Activated CD4-positive, alpha-beta T cell treated with anti-CD3 and anti-CD28 coated beads for 36 hours (primary cell): ENCODE measurements at regions not wholly inside any gene's neighbourhood (a gene's known extent, or its start where the extent isn't known, plus 50 kb on each side); places are given as distances from the start of the nearest gene placed in this dataset.

Experiments
- ATAC-seq: fragments of 200-7000 bp; cut with Tn5 transposase; one replicate; pipeline ENCODE4 v1.10.0; 2021; ENCODE audit warnings: mild to moderate bottlenecking, moderate library complexity
- CTCF ChIA-PET: fragments of 350-600 bp; sonication (Branson Sonifier 250); formaldehyde crosslinking; loops from one replicate; lab custom pipeline; 2021; ENCODE audit warnings: antibody characterized with exemption; lab: Charles Lee
- POLR2A ChIA-PET: fragments of 350-600 bp; sonication (Branson Sonifier 250); formaldehyde crosslinking; loops from one replicate; lab custom pipeline; 2021; ENCODE audit warnings: antibody characterized with exemption, inconsistent platforms; lab: Charles Lee
- DNase-seq: peaks from one replicate; pipeline ENCODE4 v3.0.0-alpha.2; 2020
- H3K27ac Mint-ChIP-seq: one replicate; pipeline ENCODE4 v1.8.0; 2021; ENCODE audit warnings: mixed read lengths
- H3K27me3 Mint-ChIP-seq: one replicate; pipeline ENCODE4 v1.8.0; 2021; ENCODE audit warnings: mixed read lengths
- H3K36me3 Mint-ChIP-seq: one replicate; pipeline ENCODE4 v1.8.0; 2021; ENCODE audit warnings: low read depth, mixed read lengths
- H3K4me1 Mint-ChIP-seq: one replicate; pipeline ENCODE4 v1.8.0; 2021; ENCODE audit warnings: mixed read lengths
- H3K4me3 Mint-ChIP-seq: one replicate; pipeline ENCODE4 v1.8.0; 2021; ENCODE audit warnings: mild to moderate bottlenecking, moderate library complexity, mixed read lengths
- H3K9me3 Mint-ChIP-seq: one replicate; pipeline ENCODE4 v1.8.0; 2021; ENCODE audit warnings: low read depth, mixed read lengths
- intact Hi-C, 2 experiments: fragments of 100-400 bp; cut with DNase I in 1 of 2; cut with micrococcal nuclease in 1 of 2; formaldehyde crosslinking; loops; one replicate each; pipeline versions ENCODE4 v1.14.2 to v1.15.1; 2022 to 2024; cut with DNase I, micrococcal nuclease

- no peaks in the 10 kb centered on the region for H3K9me3 Mint-ChIP-seq
- CTCF ChIA-PET: interaction anchor here (0.6 kb wide), 1 partner anchor 348 kb away, joined by 3 read pairs; no protein-coding TSS in a partner anchor
Measured at GRCh38 chr15:66955871-66956585, 109.4 kb upstream of the SMAD3 start.

DNA sequence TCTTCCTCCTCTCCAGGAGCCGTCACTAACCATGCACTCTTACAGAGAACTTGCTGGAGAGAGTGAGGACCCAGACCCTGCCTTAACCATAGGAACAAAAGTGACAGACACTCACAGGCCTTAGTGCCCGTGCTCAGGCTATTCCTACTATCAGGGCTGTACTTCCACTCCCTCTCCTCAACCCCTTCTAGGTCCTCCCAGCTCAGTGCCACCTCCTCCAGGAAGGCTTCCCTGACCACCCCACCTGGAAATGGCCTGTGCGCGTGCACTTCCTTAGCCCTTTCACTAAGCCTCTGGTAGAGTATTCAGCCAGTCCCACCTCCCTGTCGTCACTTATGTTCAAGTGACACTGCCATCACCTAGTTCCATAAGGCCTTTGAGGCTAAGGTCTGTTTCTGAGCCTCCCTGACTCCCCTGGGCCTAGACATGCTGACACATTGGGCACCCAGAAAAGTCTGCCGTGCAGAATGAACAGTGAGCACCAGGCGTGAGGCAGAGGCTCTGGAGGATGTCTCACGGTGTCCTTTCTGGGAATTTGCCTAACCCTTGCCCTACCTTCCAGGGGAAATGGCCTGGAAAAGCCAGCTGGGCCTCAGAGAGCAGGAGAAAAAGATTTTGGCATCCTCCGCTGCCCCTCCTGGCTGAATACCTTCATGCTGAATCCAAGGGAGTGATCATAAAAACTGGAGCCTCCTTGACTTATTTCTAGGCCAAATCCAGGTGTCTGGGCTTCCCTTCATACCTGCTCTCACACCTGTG, 108.6 kb upstream of the SMAD3 start:
- Mint-ChIP-seq H3K4me1 (peaks cover 2% of the 10 kb centered on the region), H3K27ac (no peak overlapping the region), H3K27me3 (peaks cover 2% of the 10 kb centered on the region), H3K9me3 (no peaks in the 10 kb centered on the region), H3K36me3 (no peaks in the 10 kb centered on the region), H3K4me3 (no peak overlapping the region)
- ATAC-seq: no peak
- DNase-seq: no peak
- intact Hi-C loops: no loop called here
- CTCF ChIA-PET: interaction anchor here (1.2 kb wide), 1 partner anchor 10 kb away, joined by 5 read pairs; no protein-coding TSS in a partner anchor
- POLR2A ChIA-PET: no interaction called here

More at GRCh38 chr15:66955871-66956585, 109.4 kb upstream of the SMAD3 start:
- Mint-ChIP-seq H3K27me3 (peaks cover 2% of the 10 kb centered on the region), H3K27ac (no peak overlapping the region), H3K4me1 (peaks cover 2% of the 10 kb centered on the region), H3K4me3 (no peak overlapping the region), H3K36me3 (no peaks in the 10 kb centered on the region)
- POLR2A ChIA-PET: no interaction called here
- no peak for ATAC-seq
- no peak for DNase-seq
- intact Hi-C loops: no loop called here

- Mint-ChIP-seq H3K4me3 (no peak overlapping the region), H3K27me3 (peaks cover 2% of the 10 kb centered on the region), H3K36me3 (no peaks in the 10 kb centered on the region), H3K27ac (no peak overlapping the region), H3K4me1 (peaks cover 2% of the 10 kb centered on the region), H3K9me3 (no peaks in the 10 kb centered on the region)
- CTCF ChIA-PET: interaction anchor here (1.2 kb wide), 1 partner anchor 11 kb away, joined by 5 read pairs; no protein-coding TSS in a partner anchor
- no peak for ATAC-seq
- POLR2A ChIA-PET: no interaction called here
- DNase-seq: no peak
- intact Hi-C loops: no loop called here
Measured at GRCh38 chr15:66957431-66957720, 108.0 kb upstream of the SMAD3 start.

DNA sequence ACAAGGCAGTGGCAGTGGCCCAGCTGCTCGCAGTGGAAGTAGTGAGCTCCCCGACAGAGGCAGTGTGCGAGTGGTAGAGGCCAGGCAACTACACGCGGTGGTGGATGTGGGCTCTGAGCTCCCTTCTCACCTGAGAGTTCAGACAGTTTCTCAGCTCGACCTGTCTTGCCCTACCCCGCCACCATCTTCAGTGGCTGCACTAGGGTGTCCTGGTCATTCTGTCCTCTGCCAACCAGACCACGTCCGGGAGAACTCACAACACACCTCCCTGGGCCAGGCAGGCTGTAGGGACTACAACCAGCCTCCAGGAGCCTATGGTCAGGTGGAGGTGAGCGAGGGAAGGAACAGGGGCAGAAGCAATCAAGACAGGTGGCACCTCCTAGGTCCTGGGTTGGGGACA, 106.3 kb upstream of the SMAD3 start:
- ATAC-seq (no peak), DNase-seq (no peak)
- H3K27ac Mint-ChIP-seq: no peak overlapping the region
- intact Hi-C loops: no loop called here
- H3K27me3 Mint-ChIP-seq: peaks cover 2% of the 10 kb centered on the region
- no peak overlapping the region for H3K4me3 Mint-ChIP-seq
- CTCF ChIA-PET: interaction anchor here (1.3 kb wide), 1 partner anchor 10 kb away, joined by 3 read pairs; no protein-coding TSS in a partner anchor
- peaks cover 2% of the 10 kb centered on the region for H3K4me1 Mint-ChIP-seq
- POLR2A ChIA-PET: no interaction called here
- no peaks in the 10 kb centered on the region for H3K9me3 Mint-ChIP-seq
- H3K36me3 Mint-ChIP-seq: no peaks in the 10 kb centered on the region

GRCh38 chr15:66959875-66960274, 105.5 kb upstream of the SMAD3 start:
- no peak for ATAC-seq
- CTCF ChIA-PET: interaction anchor here (0.7 to 1.3 kb wide), 2 partner anchors 11 to 500 kb away, joined by 3 read pairs; no protein-coding TSS in a partner anchor

GRCh38 chr15:66960519-66960918, 104.9 kb upstream of the SMAD3 start:
- Mint-ChIP-seq H3K27me3 (peaks cover 2% of the 10 kb centered on the region), H3K36me3 (no peaks in the 10 kb centered on the region), H3K4me1 (peaks cover 2% of the 10 kb centered on the region), H3K27ac (no peak overlapping the region), H3K9me3 (no peaks in the 10 kb centered on the region), H3K4me3 (no peak overlapping the region)
- no peak for ATAC-seq
- ChIA-PET CTCF (interaction anchor here (0.7 to 1.3 kb wide), 2 partner anchors 12 to 499 kb away, joined by 3 read pairs; no protein-coding TSS in a partner anchor), POLR2A (no interaction called here)
- no peak for DNase-seq
- intact Hi-C loops: no loop called here

More at GRCh38 chr15:66959875-66960274, 105.5 kb upstream of the SMAD3 start:
- no peak for DNase-seq
- no peaks in the 10 kb centered on the region for H3K36me3 Mint-ChIP-seq
- no peaks in the 10 kb centered on the region for H3K9me3 Mint-ChIP-seq
- POLR2A ChIA-PET: interaction anchor here (0.6 kb wide), 1 partner anchor 706 kb away, joined by 3 read pairs; no protein-coding TSS in a partner anchor
- H3K27ac Mint-ChIP-seq: no peak overlapping the region
- H3K4me3 Mint-ChIP-seq: no peak overlapping the region
- peaks cover 2% of the 10 kb centered on the region for H3K4me1 Mint-ChIP-seq
- peaks cover 2% of the 10 kb centered on the region for H3K27me3 Mint-ChIP-seq
- intact Hi-C loops: no loop called here

DNA sequence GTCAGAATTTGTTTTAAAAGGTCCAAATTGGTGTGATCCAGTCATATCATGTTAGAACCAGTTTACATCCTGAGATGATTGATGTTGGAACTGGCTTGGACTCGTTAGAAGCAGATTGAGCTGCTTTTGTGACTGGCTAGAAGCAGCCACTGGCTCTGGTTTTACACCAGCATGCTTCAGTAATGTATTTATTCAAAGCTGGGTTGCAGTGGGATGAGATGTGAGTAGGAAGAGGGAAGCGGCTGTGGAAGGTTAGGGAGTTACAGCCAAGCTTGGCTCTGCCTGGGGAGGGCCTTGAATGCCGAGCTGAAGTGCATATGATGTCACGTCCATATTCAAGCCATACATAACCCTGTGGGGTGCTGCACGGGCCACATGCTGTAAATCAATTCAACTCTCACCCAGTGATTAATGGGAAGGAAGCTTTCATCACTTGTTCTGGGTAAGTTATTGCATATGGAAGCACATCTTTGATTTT, 104.0 kb upstream of the SMAD3 start:
- intact Hi-C loops: no loop called here

GRCh38 chr15:66961901-66962300, 103.5 kb upstream of the SMAD3 start:
- no peaks in the 10 kb centered on the region for H3K9me3 Mint-ChIP-seq
- no peak overlapping the region for H3K27ac Mint-ChIP-seq
- H3K36me3 Mint-ChIP-seq: no peaks in the 10 kb centered on the region
- DNase-seq (no peak), ATAC-seq (no peak)
- H3K4me3 Mint-ChIP-seq: no peak overlapping the region
- intact Hi-C loops: no loop called here
- CTCF ChIA-PET: interaction anchor here (1.1 kb wide), 1 partner anchor 15 kb away, joined by 3 read pairs; no protein-coding TSS in a partner anchor
- no peaks in the 10 kb centered on the region for H3K4me1 Mint-ChIP-seq
- POLR2A ChIA-PET: no interaction called here
- peaks cover 2% of the 10 kb centered on the region for H3K27me3 Mint-ChIP-seq

More for the DNA sequence above, 104.0 kb upstream of the SMAD3 start:
- no peaks in the 10 kb centered on the region for H3K36me3 Mint-ChIP-seq
- H3K4me1 Mint-ChIP-seq: no peaks in the 10 kb centered on the region
- DNase-seq (no peak), ATAC-seq (peak; percentile 23)
- CTCF ChIA-PET: interaction anchor here (0.6 to 1.1 kb wide), 2 partner anchors 15 to 63 kb away, joined by 3 read pairs; no protein-coding TSS in a partner anchor
- POLR2A ChIA-PET: no interaction called here
- peaks cover 2% of the 10 kb centered on the region for H3K27me3 Mint-ChIP-seq
- no peak overlapping the region for H3K27ac Mint-ChIP-seq
- no peak overlapping the region for H3K4me3 Mint-ChIP-seq
- H3K9me3 Mint-ChIP-seq: no peaks in the 10 kb centered on the region

GRCh38 chr15:66962522-66962921, 102.9 kb upstream of the SMAD3 start:
- POLR2A ChIA-PET: no interaction called here
- Mint-ChIP-seq H3K27me3 (peaks cover 2% of the 10 kb centered on the region), H3K36me3 (no peaks in the 10 kb centered on the region), H3K4me1 (no peaks in the 10 kb centered on the region), H3K4me3 (no peak overlapping the region), H3K27ac (no peak overlapping the region), H3K9me3 (no peaks in the 10 kb centered on the region)
- ATAC-seq (no peak), DNase-seq (no peak)
- intact Hi-C loops: no loop called here
- CTCF ChIA-PET: no interaction called here

DNA sequence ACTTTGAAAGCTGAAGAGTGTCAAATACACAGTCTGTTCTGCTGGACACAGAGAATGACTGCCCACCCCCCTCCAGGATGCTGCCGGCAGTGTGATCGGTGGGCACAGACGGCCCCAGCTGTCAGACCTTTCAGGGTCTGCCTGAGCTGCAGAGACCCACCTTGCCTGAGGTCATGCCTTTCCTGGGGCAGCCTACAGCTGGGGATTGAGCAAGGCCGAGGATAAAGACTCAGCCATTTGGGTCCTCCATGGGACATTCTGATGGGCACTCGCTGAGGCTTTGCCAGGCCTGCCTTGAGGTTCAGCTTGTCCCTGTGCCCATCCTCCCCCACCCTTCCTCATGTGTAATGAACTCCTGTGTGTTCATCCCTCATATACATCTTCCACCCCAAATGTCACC, 102.3 kb upstream of the SMAD3 start:
- ChIA-PET POLR2A (no interaction called here), CTCF (interaction anchor here (0.7 to 0.8 kb wide), 2 partner anchors 106 to 186 kb away, joined by 3 read pairs; no protein-coding TSS in a partner anchor)
- ATAC-seq (no peak), DNase-seq (no peak)
- Mint-ChIP-seq H3K4me3 (no peak overlapping the region), H3K4me1 (no peaks in the 10 kb centered on the region), H3K9me3 (no peaks in the 10 kb centered on the region), H3K27me3 (peaks cover 2% of the 10 kb centered on the region), H3K27ac (no peak overlapping the region), H3K36me3 (no peaks in the 10 kb centered on the region)
- intact Hi-C loops: no loop called here

DNA sequence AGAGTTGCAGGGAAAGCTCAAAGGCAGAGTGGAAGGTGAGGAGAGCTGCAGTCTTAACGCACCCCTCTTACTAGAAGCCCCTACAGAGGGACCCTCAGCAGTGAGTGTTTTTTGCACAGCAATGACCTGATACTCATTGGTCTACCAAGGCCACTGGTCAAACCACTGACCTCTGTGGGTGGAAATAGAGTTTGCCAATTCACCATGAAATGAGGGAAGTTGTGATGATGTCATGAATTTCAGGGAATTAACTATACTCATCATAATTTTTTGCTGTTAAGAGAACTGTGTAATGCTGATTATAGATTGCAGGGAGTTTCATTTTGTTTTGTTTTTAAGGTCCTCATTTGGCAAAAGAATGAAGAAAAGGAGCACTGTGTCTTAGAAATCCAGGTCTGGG, 101.7 kb upstream of the SMAD3 start:
- no peak overlapping the region for H3K27ac Mint-ChIP-seq
- H3K4me1 Mint-ChIP-seq: no peaks in the 10 kb centered on the region
- no peak overlapping the region for H3K4me3 Mint-ChIP-seq
- H3K9me3 Mint-ChIP-seq: no peaks in the 10 kb centered on the region
- no peaks in the 10 kb centered on the region for H3K27me3 Mint-ChIP-seq
- ATAC-seq (no peak), DNase-seq (no peak)
- no peaks in the 10 kb centered on the region for H3K36me3 Mint-ChIP-seq
- CTCF ChIA-PET: interaction anchor here (0.7 to 0.8 kb wide), 2 partner anchors 106 to 186 kb away, joined by 3 read pairs; no protein-coding TSS in a partner anchor
- POLR2A ChIA-PET: no interaction called here
- intact Hi-C loops: no loop called here
